ENCODE measurements at regions not wholly inside any gene's neighbourhood (a gene's known extent, or its start where the extent isn't known, plus 50 kb on each side); places are given as distances from the start of the nearest gene placed in this dataset.

GRCh38 chr16:5455110-5455509 lies 357.5 kb upstream of the EEF2KMT start:
- no peak for TF ChIP-seq CTCF (IDR thresholded peaks at IDR 0.05)
- no peak for TF ChIP-seq POLR2A (IDR thresholded peaks at IDR 0.05)
